ENCODE measurements at regions not wholly inside any gene's neighbourhood (a gene's known extent, or its start where the extent isn't known, plus 50 kb on each side); places are given as distances from the start of the nearest gene placed in this dataset.
"Not testable (repeated sequence)": the region's sequence is repeated elsewhere in the genome, so short reads cannot be mapped to it uniquely, and the experiment has no call there.

DNA sequence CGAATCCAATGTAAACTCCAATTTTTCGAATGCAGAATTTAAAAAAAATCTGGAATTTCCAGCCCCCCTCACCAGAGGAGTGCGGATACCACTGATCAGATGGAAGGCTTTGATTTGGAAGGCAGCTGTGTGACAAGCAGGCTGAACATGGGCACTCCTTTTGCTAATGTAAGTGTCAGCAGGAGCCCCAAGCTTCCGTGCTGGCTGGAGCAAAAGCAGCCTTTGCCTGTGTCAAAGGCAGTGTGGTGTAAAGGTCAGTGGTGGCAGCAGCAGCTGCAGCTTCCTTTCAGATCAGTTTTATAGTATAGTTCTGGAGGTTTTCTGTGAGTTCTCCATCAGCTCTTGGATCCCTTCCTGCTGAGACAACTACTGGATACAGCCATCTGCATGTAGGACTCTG, 259.9 kb downstream of the CTH start:
- no peak for DNase-seq (ENCODE audit: low read depth in 2 of 2)

DNA sequence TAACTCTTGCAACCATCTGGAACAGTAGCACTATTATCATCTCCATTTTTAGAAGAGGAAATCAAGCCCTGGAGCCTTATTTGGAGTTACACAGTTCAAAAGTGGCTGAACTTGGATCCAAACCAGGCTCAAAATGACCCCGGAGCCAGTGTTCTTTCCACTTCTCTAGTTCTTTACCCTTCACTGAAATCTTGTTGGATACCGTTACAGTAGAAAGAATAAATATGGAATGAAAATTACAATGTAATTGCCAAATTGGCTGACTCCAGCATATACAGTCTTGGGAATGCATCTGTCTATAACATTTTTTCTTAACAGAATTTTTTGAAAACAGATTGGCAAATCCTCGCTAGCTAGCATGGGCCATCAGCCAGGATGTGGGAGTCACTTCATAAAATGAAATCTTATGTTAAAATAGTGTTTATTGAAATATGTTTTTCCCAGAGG, 261.4 kb downstream of the CTH start:
- no peak for DNase-seq (ENCODE audit: low read depth in 2 of 2)

DNA sequence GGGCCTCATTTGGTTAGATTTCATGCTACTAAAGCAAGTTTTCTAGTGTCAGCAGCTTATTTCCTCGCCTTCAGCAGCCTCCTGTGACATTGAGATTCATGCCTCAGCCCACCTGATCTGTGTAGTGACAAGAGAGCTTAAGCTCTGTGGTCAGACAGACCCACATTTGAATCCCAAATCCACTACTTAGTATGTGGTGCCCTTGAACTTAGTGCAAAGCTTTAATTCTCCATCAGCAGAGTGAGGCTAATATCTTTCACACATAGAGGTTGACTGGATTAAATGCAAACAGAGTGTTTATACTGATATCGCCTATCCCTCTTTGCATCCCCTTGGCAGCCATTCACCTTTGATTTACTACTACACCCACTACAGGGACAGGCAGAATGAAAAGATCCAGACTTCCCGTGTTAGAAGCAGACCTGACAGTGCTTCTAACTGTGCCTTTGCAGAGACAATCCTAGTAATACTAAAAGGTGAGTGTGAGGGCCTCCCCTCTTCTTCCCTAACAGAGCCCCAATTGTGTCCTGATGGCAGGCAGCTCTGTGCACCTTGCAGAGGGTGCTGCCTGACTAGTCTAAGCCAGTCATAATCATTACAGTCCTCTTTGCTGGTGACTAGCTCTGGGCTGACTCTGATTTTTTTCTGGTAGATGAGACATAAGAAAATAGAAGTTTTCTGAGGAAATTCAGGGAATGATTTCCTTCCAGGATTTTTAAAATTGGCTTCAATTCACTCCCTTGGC, 264.0 kb downstream of the CTH start:
- DNase-seq (ENCODE audit: low read depth in 2 of 2) = no peak

GRCh38 chr1:70675737-70676156, 264.7 kb downstream of the CTH start:
- no peak for DNase-seq (ENCODE audit: low read depth in 2 of 2)

DNA sequence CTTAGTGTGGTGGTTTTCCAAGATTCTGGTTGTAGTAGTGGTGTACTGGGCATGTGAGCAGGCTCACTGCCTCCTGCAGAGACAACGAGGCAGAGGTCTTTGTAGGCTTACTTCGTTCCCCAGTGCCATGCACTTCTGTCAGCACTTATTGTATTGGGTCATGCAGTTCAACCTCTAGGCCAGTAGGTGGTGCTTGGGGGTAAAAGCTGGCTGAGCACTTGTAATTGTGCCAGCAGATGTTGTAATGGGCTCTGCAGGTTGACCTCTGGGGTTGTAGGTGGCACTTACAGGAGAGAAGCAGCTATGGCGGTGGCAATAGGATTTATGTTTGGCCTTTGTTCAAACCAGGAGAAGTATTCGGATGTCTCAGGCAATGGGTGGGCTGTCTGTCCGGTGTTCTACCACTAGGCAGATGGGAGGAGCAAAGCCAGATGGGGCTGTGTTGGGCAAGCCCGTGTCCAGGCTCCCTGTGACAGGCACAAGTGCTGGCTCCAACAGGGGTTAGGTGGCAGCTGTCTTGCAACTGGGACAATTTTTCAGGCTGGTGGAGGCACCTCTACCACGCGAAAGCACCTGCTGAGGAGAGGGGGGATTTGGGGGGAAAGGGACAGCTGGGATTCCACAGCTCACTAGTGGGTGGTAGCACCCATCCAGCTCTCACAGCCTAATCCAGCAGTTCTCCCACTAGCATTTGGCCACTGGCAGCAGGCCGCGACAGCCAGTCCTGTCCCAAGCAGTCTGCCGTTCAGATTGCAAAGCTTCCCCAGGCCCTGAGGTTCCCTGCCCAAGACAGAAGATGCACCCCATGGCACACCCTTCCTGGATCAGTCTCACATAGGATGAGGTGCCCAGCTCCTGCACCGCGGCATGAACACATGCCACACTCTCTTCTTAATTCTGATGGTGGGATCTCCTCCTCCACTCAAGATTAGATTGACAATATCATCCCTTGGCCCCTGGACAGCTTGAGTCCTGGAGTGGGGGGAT, 274.5 kb downstream of the CTH start:
- DNase-seq (ENCODE audit: low read depth in 2 of 2) = peak; percentile 1 to 17

- no peak for DNase-seq (ENCODE audit: low read depth in 2 of 2)
Measured at GRCh38 chr1:70688580-70688979, 277.5 kb downstream of the CTH start.

- no peak for DNase-seq (ENCODE audit: low read depth in 2 of 2)
Measured at GRCh38 chr1:70706381-70707037, 295.4 kb downstream of the CTH start.

DNA sequence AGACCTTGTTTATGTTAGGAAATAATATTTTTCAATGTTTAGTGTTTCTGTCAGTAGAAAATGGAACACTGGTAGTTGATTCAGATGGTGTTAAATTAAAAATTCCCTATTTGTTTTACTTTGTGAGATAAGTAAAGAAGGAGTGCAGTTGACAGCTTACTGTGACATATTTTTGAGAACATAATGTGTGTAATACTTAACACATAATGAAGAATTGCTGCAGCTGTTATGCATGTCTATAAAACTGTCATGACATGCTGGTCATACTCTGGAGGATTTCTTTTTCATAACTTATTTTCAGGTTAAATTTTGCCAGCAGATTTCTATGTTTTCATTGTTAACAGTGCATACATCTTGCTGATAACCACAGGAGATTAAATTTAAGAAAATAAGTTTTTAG, 296.1 kb downstream of the CTH start:
- no peak for DNase-seq (ENCODE audit: low read depth in 2 of 2)

DNA sequence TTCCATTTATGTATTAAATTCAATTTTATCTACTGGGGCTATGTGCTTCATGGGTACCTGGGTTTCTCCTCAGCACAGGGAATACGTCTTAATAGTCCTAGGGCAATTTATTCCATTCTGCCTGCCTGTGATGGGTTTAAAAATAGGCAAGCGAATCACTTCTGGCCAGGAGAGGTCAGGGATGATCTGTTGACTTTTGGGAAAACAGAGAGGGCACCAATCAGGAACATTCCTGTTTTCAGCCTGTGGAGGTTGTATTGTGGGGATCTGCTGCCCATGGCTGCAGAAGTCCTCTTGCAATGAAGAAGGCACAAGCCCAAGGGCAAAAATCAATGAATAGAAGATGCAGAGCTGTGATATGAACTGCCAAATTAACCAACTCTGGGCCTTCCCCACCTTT, 303.1 kb downstream of the CTH start:
- DNase-seq (ENCODE audit: low read depth in 2 of 2) = no peak

GRCh38 chr1:70717211-70717610, 306.1 kb downstream of the CTH start:
- no peak for DNase-seq (ENCODE audit: low read depth in 2 of 2)

DNA sequence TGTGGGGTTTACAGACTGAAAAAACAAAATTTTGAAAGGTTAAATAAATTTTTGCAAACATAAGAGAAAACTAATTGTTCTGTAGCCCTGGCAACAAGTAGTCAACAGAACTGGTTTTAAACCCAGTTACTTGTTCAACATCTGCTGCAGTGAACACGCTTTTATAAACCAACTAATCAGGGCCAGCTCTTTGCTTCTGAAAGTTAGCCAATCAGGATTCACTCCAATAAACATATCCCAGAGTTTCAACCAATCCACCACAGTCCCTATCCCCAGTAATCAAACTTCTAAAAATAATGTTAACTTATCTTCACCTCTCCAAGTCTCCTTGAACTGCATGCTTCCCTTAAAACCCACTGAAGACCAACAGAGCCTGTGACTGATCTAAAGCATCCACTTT, 306.6 kb downstream of the CTH start:
- no peak for DNase-seq (ENCODE audit: low read depth in 2 of 2)

- no peak for DNase-seq (ENCODE audit: low read depth in 2 of 2)
Measured at GRCh38 chr1:70718086-70718630, 307.1 kb downstream of the CTH start.

DNA sequence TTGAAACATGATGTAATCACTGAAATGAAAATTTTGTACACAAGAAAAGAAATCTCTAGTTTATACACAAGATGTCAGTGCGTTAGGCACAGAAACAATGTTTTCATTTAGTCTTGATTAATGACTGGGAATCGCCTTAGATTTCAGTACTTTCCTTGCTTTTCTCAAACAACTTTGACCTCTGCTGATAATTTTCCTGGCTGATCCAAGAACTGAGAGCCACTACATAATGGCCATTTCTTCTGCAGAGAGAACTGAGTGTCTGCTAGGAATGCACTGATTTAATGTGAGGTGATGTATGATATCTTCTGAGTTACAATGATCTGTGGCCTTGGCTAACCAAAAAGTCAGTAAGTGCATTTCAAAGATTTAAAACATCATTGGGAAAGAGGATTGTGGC, 308.1 kb downstream of the CTH start:
- DNase-seq (ENCODE audit: low read depth in 2 of 2) = no peak

GRCh38 chr1:70720109-70720508, 309.0 kb downstream of the CTH start:
- DNase-seq (ENCODE audit: low read depth in 2 of 2) = no peak

DNA sequence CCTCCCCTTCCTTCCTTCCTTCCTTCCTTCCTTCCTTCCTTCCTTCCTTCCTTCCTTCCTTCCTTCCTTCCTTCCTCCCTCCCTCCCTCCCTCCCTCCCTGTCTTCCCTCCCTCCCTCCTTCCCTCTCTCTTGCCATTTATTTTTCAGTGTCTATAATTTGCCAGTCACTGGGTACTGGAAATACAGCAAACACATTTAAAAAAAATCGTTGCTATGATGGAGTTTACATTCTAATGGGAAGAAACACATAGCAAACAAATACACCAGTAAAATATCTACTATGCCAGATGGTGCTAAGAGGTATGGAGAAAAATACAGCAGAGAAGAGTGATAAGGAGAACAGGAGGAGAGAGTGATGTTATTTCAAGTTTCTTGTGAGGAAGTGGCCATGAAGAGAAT, 309.5 kb downstream of the CTH start:
- DNase-seq (ENCODE audit: low read depth in 2 of 2) = no peak

- no peak for DNase-seq (ENCODE audit: low read depth in 2 of 2)
Measured at GRCh38 chr1:70727886-70728489, 316.9 kb downstream of the CTH start.

DNA sequence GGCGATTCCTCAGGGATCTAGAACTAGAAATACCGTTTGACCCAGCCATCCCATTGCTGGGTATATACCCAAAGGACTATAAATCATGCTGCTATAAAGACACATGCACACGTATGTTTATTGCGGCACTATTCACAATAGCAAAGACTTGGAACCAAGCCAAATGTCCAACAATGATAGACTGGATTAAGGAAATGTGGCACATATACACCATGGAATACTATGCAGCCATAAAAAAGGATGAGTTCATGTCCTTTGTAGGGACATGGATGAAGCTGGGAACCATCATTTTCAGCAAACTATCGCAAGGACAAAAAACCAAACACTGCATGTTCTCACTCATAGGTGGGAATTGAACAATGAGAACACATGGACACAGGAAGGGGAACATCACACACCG, 311.1 kb downstream of the PTGER3 start:
- not testable (repeated sequence) for DNase-seq (ENCODE audit: low read depth in 2 of 2)

- DNase-seq (ENCODE audit: low read depth in 2 of 2) = no peak
Measured at GRCh38 chr1:70737125-70737524, 310.5 kb downstream of the PTGER3 start.

- DNase-seq (ENCODE audit: low read depth in 2 of 2) = no peak
Measured at GRCh38 chr1:70738624-70739023, 309.0 kb downstream of the PTGER3 start.

DNA sequence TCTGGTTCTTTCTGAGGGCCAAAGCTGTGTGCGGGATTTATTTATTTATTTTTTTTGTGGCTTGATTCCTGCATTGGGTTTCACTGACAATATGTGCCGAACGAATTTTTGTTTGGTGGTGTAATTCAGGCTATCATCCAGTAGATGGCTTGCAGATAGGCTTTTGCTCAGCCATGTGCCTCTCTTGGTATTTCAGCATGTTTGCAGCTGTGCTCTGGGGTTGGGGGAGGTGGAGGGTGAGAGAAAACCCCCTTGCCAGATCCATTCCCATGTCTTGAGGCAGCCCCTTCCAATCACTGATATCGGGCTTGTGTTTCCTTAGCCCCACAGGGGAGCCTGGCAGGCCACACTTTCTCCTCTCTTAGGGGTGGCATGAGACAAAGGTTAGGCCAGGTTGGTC, 302.4 kb downstream of the PTGER3 start:
- DNase-seq (ENCODE audit: low read depth in 2 of 2) = no peak

GRCh38 chr1:70746062-70746461, 301.6 kb downstream of the PTGER3 start:
- DNase-seq (ENCODE audit: low read depth in 2 of 2) = not testable (repeated sequence)

DNA sequence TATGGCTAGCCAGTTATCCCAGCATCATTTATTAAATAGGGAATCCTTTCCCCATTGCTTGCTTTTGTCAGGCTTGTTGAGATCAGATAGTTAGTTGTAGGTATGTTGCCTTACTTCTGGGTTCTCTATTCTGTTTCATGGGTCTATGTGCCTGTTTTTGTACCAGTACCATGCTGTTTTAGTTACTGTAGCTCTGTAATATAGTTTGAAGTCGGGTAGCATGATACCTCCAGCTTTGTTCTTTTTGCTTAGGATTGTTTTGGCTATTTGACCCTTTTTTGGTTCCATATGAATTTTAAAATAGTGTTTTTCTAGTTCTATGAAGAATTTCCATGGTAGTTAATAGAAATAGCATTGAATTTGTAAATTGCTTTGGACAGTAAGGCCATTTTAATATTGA, 300.5 kb downstream of the PTGER3 start:
- not testable (repeated sequence) for DNase-seq (ENCODE audit: low read depth in 2 of 2)

Measured in stimulated activated CD8-positive, alpha-beta memory T cell treated with anti-CD3 and anti-CD28 coated beads, Interleukin-2, amount 100 ng/mL, for 48 hours (primary cell).